ACHN (cell line): ENCODE measurements at regions not wholly inside any gene's neighbourhood (a gene's known extent, or its start where the extent isn't known, plus 50 kb on each side); places are given as distances from the start of the nearest gene placed in this dataset.
A peak's percentile ranks its signal among the peaks of the same experiment; 100 is the strongest.
"Not testable (repeated sequence)": the region's sequence is repeated elsewhere in the genome, so short reads cannot be mapped to it uniquely, and the experiment has no call there.

Experiments used
- DNase-seq: peaks from one replicate; pipeline ENCODE4 v3.0.0-alpha.2; 2015
- in situ Hi-C: cut with HindIII; loops from 2 replicates; pipeline ENCODE4 v1.10.0; 2017; ENCODE audit warnings: low sequenced_read_pairs, low pct_ligation_motif_present, low pct_unique_long_range_greater_than_20kb

DNA sequence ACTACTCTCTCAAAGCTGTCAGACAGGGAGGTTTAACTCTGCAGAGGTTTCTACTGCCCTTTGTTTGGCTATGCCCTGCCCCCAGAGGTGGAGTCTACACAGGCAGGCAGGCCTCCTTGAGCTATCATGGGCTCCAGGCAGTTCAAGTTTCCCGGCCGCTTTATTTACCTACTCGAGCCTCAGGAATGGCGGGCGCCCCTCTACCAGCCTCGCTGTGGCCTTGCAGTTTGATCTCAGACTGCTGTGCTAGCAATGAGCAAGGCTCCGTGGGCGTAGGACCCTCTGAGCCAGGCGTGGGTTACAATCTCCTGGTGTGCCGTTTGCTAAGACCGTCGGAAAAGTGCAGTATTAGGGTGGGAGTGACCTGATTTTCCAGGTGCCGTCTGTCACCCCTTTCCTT, 124.3 kb downstream of the PTCHD1 start:
- in situ Hi-C loops, DNase-seq: not testable (repeated sequence)

DNA sequence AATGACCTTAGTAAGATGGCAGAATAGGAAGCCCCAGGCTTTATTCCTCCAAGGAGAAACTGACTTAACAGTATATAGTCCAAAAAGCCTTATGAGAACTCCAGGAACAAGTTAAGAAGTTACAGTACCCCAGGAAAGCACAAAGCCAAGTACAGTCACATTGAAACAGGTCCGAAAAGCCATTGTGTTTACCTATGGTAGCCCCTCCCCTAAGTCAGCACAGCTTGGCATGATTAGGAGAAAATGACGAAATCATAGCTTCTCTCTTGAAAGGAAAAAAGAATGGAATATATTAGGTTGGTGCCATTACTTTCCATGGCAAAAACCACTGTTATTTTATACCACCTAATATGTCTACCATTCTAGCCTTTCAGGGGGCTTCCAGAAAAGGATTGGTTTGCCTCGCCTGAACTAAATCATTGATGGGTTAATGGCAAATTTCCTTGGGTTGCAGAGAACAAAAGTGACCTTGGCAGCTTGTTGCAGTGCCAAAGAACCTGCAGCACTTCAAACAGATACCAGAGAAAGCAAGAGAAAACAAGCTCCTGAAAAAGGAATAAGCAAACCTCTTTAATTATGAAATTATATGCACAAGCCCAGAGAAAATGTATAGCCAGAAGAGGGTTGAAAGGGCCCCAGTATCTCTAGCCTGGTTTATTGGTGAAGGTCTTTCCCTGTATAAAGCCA, 130.6 kb downstream of the PTCHD1 start:
- in situ Hi-C loops, result no loop called here
- no peak for DNase-seq

DNA sequence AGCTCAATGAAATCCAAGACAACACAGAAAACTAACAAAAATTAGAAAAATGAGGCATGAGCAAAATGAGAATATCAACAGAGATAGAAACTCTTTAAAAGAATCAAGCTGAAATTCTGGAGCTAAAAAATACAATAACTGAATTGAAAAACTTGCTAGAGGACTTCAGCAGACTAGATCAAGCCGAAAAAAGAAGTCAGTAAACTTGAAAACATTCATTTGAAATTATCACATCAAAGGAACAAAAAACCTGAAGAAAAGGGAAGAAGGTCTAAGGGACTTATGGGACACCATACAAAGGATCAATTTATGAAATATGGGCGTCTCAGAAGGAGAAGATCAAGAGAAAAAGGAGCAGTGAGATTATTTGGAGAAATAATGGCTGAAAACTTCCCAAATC, 131.3 kb downstream of the PTCHD1 start:
- DNase-seq, result no peak
- in situ Hi-C loops, result no loop called here

DNA sequence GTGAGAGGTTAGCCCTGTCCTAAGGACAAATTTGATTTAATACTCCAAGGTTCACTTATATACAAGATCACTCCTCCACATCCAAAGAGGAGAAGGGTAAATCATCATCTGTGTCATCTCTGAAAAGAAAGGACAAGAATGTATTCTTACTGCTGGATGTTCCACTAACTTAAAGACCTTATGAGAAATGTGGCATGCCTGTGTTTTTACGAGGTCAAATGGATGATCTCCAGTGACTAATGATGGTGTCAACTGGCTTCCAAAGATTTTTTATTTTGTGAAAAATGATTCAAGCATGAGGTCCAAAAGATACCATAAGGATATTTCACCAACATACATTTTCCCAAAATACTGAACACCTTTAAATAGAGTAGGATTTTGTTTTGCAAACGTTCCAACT, 143.4 kb downstream of the PTCHD1 start:
- in situ Hi-C loops, result no loop called here
- DNase-seq, result no peak

DNA sequence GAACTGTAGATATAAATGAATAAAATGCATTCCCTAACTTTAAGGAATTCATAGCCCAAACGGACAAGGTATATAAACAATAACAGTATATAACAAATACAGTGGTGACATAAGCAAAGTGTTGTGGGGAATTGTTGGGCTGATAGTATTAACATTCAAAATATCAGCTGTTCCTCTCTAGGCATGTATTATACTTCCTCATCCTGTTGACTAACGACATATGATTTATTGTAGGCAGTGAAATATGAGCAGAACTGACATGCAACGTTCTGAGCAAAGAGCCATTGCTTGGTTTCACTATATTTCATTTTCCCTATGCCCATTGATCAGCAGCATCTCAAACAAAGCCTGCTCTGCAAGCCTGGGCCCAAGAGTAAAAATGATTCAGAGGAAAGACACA, 143.9 kb downstream of the PTCHD1 start:
- in situ Hi-C loops, result no loop called here
- DNase-seq, result no peak

DNA sequence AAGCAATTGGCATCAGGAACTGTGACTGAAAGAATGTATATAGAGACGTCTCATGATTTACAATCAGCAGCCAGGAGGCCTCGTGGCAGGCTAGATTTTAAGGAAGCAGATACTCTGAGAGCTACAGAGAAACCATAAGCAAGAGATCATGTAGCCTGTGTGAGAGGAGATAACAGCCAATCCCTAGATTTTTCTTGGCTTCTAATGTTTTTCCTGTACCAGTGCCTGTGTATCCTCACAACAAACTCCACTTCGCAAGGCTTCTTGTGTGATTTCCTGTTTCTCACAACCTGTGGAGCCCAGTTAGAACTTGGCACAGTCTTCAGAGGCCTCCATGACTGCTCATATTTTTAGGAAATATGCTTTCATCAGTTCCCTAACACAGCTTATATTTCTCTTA, 147.9 kb downstream of the PTCHD1 start:
- no peak for DNase-seq
- in situ Hi-C loops, result no loop called here

DNA sequence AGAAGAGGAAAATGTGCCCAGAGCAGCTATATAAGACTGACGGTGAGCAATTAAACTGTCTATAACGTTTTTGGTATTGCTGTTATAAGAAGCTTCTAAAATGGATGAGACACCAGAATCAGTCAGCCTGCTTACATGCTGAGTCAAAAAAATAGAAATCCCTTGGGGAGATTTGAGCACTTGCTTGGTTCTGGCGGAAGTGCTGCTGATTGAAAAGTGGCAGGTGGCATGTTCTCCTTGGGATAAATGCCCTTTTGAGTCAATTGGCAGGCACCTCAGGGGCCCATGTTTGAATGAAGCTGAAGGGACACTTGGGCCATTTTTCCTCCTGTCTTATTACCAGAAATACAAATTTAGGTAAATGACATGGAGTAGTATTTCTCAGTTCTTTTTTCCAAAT, 148.7 kb downstream of the PTCHD1 start:
- in situ Hi-C loops, result no loop called here
- DNase-seq, result no peak

DNA sequence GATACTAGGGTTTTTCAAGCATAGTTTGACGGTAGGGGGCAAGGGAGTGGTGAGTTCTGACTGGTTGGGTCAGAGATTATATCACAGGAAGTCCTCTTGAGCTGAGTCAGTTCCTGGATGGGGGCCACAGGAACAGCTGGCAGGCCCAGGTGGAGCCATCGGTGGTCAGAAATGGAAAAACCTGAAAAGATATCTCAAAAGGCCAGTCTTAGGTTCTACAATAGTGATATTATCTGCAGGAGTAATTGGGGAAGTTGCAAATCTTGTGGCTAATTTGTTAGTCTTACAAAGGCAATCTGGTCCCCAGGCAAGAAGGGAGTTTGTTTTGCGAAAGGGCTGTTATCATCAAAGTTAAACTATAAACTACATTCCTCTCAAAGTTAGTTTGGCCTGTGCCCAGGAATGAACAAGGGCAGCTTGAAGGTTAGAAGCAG, 159.3 kb downstream of the PTCHD1 start:
- in situ Hi-C loops, result no loop called here

DNA sequence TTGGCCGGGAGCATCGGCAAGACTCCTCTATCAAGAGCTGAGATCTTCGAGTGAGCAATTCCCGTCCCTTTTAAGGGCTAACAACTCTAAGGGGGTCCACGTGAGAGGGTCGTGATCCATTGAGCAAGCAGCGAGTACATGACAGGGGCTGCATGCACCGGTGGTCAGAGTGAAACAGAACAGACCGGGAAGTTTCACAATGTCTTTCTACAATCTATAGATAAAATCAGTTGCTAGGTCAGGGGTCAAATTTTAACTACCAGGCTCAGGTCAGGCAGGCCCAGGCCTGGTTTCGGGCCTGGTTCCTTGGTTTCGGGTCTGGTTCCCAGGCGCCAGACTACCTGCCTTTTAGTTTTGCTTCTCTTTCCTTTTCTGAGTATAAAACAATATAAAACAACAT, 160.1 kb downstream of the PTCHD1 start:
- in situ Hi-C loops, result no loop called here

More for the DNA sequence above, 159.3 kb downstream of the PTCHD1 start:
- peak; percentile 12 for DNase-seq

DNA sequence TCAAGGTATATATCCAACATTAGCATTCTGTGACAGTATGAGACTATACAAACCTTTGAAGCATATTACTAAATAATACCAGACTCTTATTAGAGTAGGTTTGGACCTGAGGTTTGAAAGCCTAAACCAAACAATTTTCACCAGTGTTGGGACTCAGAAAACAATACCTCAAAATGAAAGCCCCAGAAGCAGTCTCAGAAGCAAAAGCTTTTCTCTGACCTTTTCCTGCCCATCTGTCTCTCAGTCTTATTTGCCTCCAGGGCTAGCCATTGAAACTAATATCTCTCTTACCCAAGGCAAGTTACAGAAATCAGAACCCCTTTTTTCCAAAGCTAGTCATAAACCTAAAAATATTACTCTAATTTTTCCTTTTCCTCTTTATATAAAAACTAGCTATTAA, 163.3 kb downstream of the PTCHD1 start:
- no peak for DNase-seq
- in situ Hi-C loops, result no loop called here

More for the DNA sequence above, 160.1 kb downstream of the PTCHD1 start:
- DNase-seq, result no peak

DNA sequence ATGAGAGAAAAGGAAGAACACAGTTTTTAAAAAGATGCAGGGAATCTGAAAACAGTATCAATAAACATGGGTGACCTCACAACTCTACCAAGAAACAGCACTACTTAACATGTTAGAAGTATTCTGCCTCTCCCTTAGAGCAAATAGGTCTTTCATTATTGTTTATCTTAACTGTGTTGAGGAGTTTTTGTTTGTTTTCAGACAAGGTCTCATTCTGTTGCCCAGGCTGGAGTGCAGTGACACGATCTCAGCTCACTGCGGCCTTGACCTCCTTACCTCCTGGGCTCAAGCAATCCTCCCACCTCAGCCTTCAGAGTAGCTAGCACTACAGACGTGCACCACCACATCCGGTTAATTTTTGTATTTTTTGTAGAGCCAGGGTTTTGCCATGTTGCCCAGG, 165.3 kb upstream of the PRDX4 start:
- no peak for DNase-seq
- in situ Hi-C loops, result no loop called here

DNA sequence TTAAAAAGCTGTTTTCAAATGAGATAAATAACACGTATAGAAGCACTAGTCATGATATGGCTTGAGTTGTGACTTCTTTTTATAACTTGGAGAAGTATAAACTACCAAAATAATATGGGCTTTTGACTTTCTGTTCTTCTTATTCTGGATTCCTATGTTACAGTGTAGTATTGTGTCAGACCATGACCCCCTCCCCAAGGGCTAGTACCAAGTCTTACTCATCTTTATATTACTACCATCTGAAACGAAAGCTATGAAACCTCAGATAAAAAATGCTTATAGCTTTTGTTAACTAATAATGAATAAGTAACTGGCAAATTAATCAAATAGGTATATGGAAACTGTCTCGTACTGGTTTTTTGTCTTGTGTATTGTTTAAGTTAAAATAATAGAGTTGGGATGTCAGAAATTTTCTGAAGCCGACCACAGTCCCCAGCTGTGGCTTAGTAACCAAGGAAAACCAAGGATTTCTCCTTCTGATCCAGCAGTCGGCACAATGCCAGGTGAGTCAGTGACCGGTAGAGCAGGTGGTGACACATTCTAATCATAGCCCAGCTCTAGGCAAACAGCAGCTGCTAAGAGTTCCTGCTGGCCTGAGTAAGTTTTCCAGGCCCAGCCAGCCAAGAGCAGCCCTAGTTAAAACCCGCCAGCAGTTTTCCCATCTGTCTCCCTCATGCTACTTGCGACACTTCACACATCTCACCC, 163.3 kb upstream of the PRDX4 start:
- DNase-seq, result peak; percentile 83
- in situ Hi-C loops, result no loop called here

DNA sequence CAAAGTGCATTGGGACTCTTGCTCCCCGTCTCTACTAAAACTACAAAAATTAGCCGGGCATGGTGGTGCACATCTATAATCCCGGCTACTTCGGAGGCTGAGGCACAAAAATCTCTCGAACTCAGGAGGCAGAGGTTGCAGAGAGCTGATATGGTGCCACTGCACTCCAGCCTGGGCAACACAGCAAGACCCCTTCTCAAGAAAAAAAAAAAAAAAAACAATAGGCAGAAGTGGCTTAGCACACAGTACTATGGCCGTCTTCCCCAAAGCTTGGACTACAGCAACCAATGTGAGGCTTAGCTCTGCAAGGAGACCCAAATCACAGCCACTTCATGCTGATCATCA, 162.8 kb upstream of the PRDX4 start:
- no peak for DNase-seq
- in situ Hi-C loops, result no loop called here

DNA sequence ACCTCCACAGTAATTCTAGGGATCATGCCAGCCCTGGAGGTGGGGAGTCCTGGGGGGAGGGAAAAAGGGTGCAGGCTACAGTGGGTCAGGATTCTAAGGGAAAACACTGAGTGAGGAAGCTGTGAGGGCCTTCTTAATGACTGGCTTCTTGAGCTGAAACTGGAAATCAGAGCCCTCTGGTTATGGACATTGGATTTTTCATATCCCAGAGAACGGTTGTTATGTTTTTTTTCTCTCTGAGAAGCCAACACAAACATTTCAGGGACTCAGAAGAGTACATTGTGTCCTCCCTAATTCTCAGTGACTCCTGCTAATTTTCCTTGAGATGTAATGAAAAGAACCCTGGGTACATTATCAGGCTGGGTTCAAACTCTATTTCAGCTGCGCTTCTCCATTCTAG, 162.4 kb upstream of the PRDX4 start:
- DNase-seq, result no peak
- in situ Hi-C loops, result no loop called here

DNA sequence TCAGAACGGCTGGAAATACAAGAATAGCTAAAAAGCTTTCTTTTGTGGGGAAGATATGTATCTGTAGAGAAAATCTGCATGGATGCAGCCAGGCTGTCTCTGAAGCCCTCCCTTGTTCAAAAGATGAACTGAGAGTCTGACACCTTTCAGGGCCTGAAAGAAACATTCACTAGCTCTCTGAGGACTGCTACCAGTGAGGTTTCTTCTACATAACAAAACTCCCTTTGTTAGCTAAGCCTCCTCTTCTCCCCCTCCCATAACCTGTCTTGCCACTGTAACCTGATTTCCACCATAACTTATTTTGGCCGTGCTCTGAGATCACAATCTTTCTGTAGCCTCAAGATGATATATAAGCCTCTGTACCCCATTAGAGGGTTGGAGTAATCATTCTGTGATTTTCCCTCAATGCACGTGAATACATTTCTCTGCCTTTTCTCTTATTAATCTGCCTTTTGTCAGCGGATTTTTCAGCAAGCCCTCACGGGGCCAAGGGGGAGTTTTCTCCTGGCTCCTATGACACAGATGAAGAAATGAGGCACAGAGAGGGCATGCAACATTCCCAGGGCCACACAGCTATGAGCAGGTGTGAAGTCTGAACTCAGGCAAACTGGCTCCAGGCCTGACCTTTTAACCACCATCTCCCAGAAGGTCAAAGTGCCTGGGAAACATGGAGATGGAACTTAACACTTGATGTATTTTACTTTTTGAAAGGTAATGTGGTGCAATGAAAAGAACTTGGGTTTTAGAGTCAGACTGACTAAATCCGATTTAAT, 161.6 kb upstream of the PRDX4 start:
- in situ Hi-C loops, result no loop called here
- DNase-seq, result no peak

DNA sequence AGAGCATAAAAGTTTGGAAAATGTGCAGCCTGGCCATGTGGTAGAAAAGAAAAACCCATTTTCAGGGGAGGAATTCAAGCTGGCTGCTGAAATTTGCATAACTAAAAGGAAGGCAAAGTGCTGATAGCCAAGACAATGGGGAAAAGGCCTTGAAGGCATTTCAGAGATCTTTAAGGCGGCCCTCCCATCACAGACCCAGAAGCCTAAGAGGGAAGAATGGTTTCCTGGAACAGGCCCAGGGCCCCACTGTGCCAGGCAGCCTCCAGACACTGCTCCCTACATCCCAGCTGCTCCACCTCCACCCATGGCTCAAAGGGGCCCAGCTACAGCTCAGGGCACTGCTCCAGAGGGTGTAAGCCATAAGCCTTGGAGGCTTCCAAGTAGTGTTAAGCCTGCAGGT, 158.0 kb upstream of the PRDX4 start:
- in situ Hi-C loops, result no loop called here
- no peak for DNase-seq

DNA sequence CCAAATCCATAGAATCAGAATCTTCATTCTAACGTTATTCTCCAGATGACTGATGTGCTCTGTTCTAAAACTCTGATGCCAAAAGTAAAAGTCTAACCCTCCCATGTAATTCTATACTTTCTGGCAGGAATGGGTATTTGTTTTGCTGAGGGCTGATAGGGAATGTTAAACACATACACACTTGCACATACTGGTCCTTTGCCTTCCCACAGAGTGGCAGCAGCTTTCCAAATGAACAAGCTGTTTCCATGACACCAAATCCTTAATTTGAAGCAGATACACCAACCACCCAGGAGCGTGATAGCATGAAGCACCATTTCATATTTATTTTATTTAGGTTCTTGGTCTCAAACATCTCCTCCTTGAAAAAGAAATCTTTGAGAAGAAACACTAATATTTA, 155.5 kb upstream of the PRDX4 start:
- no peak for DNase-seq
- in situ Hi-C loops, result no loop called here

DNA sequence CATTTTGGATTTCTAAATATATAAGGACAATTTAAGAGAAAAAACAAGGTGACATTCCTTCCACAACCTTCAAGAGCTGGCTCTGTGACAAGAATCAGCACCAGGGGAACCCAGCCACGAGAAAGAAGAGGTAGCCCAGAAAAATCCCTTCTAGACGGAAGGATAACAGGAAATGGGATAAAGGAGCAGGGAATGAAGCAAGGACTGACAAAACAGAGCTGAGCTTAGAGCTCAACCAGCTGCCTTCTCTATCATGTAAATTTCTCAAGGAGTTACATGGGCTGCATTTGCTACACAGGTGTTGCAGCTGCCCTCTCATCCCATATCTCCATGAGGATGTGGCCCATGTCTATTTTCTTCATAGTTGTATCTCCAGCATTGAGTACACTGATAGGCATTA, 154.2 kb upstream of the PRDX4 start:
- in situ Hi-C loops, result no loop called here
- no peak for DNase-seq

DNA sequence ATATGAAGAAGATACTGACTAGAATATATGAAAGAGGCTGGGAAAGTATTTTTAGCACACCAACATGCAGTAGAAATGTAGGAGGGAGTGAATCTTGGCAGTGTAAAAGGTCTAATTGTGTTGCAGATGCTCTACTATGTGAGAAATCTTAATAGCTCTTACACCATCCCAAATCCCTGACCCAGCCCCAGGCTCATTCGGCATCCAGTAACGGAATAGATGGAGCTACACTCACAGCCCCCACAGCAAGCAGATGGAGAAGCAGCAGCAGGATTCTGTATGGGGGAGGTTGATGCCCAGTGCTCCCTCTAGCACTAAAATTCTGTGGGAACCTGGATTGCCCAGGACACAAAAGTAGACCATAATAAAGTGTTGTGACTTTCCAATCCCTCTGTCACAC, 153.2 kb upstream of the PRDX4 start:
- in situ Hi-C loops, result no loop called here

DNA sequence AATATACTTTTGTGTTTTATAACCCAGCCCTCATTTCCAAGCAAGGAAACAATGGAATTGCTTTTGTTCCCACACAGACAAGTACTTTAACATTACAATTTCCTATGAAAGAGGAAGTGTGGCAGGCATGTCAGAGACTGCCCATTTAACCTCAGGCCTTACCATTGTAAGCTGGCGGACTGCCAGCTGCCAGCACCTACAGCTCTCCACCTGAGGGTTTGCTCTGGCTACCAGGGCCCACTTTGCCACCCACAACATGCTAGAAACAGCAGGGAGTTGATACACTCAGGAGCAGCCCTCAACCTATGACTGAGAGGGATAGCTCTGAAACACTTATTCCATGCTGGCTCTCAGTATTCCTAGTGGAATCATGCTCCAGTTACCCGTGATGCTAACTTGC, 152.3 kb upstream of the PRDX4 start:
- in situ Hi-C loops, result no loop called here
- DNase-seq, result no peak

More for the DNA sequence above, 153.2 kb upstream of the PRDX4 start:
- DNase-seq, result no peak
